Lung (tissue), 11 donors: ENCODE measurements at regions not wholly inside any gene's neighbourhood (a gene's known extent, or its start where the extent isn't known, plus 50 kb on each side); places are given as distances from the start of the nearest gene placed in this dataset.

Experiments
- ATAC-seq: fragments of 200-7000 bp; cut with Tn5 transposase; one replicate; pipeline ENCODE4 v1.9.1; 2020; ENCODE audit warnings: moderate number of reproducible peaks; ENCODE audit not compliant: insufficient read depth, low FRiP score
- DNase-seq, 3 donors: peaks; one replicate each; pipeline ENCODE4 v3.0.0-alpha.2; 2013 to 2017
- H3K27ac ChIP-seq, 2 donors: one replicate each; pipeline ENCODE4 v1.5.1; 2013; ENCODE audit warnings: mild to moderate bottlenecking in 2 of 2, moderate library complexity in 2 of 2, control low read depth in 1 of 2, inconsistent platforms in 1 of 2, low read depth in 1 of 2, low read length in 1 of 2
- H3K27me3 ChIP-seq, 3 donors: one replicate each; pipeline ENCODE4 v1.5.1; 2013; ENCODE audit warnings: low read length in 2 of 3; ENCODE audit not compliant: control insufficient read depth in 3 of 3, insufficient read depth in 3 of 3
- H3K36me3 ChIP-seq, 4 donors: one replicate each; pipeline ENCODE4 v1.5.1; 2013; ENCODE audit warnings: low read length in 4 of 4, mild to moderate bottlenecking in 1 of 4, moderate library complexity in 1 of 4; ENCODE audit not compliant: control insufficient read depth in 4 of 4, insufficient read depth in 4 of 4
- H3K4me1 ChIP-seq, 5 donors: one replicate each; pipeline ENCODE4 v1.5.1; 2013; ENCODE audit warnings: low read length in 5 of 5, mild to moderate bottlenecking in 2 of 5, moderate library complexity in 1 of 5; ENCODE audit not compliant: control insufficient read depth in 5 of 5, insufficient read depth in 5 of 5
- H3K4me3 ChIP-seq: one replicate; pipeline ENCODE4 v1.5.1; 2013; ENCODE audit warnings: mild to moderate bottlenecking, control low read depth, moderate library complexity
- H3K9ac ChIP-seq, 2 donors: one replicate each; pipeline ENCODE4 v1.5.1; 2013; ENCODE audit warnings: low read length in 2 of 2, control low read depth in 1 of 2; ENCODE audit not compliant: insufficient read depth in 1 of 2
- H3K9me3 ChIP-seq, 4 donors: one replicate each; pipeline ENCODE4 v1.5.1; 2013; ENCODE audit warnings: low read length in 3 of 4, mild to moderate bottlenecking in 1 of 4, moderate library complexity in 1 of 4; ENCODE audit not compliant: control insufficient read depth in 4 of 4, insufficient read depth in 3 of 4
- WGBS, 2 donors: extraction: QIAGEN DNeasy Blood & Tissue Kit; methylation state at CpG; one replicate each; pipeline ENCODE4 v1.1.7; 2013; 5-methylcytosine and 5-hydroxymethylcytosine counted together
- TF ChIP-seq, protein P1 (sequence below): IDR thresholded peaks from 2 replicates; pipeline ENCODE4 v1.5.1; 2012; ENCODE audit warnings: mild to moderate bottlenecking; ENCODE audit errors: control extremely low read depth, extremely low read depth
- donor health status: control.
- donor health status: control.
- donor health status: Bipolar disorder and iron deficiency.
- donor health status: healthy.
- donor health status: DM: yes; HTN: yes; CAD: no.

DNA sequence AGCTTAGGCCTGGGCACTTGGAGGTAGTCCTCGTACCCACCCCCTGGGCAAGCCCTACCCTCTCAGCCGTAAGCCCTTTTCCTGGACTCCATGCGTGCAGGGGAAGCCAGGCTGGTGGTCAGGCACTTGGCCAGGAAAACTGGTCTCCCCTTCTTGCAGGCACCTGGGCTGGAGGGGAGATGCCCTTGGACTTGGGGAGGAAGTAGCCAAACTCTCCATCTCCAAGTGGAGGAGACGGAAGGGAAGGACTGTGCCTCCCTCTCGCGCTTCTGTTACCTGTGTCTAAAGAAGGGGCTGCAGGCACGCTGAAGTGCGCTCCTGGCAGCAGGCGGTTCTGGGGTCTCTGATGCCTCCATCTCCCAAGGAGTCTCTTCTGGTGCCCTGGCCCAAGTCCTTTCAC, 283.9 kb downstream of the PBX3 start:
- 82 to 90% methylated on average over 9 of the region's 9 CpGs for WGBS, 2 donors
- TF ChIP-seq, protein P1, sequence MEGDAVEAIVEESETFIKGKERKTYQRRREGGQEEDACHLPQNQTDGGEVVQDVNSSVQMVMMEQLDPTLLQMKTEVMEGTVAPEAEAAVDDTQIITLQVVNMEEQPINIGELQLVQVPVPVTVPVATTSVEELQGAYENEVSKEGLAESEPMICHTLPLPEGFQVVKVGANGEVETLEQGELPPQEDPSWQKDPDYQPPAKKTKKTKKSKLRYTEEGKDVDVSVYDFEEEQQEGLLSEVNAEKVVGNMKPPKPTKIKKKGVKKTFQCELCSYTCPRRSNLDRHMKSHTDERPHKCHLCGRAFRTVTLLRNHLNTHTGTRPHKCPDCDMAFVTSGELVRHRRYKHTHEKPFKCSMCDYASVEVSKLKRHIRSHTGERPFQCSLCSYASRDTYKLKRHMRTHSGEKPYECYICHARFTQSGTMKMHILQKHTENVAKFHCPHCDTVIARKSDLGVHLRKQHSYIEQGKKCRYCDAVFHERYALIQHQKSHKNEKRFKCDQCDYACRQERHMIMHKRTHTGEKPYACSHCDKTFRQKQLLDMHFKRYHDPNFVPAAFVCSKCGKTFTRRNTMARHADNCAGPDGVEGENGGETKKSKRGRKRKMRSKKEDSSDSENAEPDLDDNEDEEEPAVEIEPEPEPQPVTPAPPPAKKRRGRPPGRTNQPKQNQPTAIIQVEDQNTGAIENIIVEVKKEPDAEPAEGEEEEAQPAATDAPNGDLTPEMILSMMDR = no peak

DNA sequence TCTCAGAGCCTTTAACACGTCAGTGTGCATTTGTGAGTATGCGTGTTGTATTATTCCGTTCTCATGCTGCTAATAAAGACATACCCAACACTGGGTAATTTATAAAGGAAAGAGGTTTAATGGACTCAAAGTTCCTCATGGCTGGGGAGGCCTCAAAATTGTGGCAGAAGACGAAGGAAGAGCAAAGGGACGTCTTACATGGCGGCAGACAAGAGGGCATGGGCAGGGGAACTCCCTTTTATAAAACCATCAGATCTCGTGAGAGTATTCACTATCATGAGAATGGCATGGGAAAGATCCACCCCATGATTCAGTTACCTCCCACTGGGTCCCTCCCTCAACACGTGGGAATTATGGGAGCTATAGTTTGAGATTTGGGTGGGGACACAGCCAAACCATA, 285.0 kb downstream of the PBX3 start:
- Histone ChIP-seq H3K27ac (no peak overlapping the region), H3K36me3 (no peaks in the 10 kb centered on the region), H3K9me3 (peaks cover 0 to 5% (median 0%) of the 10 kb centered on the region in 4 donors), H3K4me1 (peaks cover 0 to 6% (median 0%) of the 10 kb centered on the region in 5 donors), H3K9ac (no peak overlapping the region), H3K4me3 (no peak overlapping the region), H3K27me3 (no peaks in the 10 kb centered on the region)
- WGBS, 2 donors = 85 to 88% methylated on average over 8 of the region's 8 CpGs
- DNase-seq (no peak), ATAC-seq (no peak)
- TF ChIP-seq, protein P1 = no peak

More for the DNA sequence above, 283.9 kb downstream of the PBX3 start:
- DNase-seq (no peak), ATAC-seq (no peak)
- Histone ChIP-seq H3K4me3 (no peak overlapping the region), H3K27me3 (no peaks in the 10 kb centered on the region), H3K4me1 (peaks cover 0 to 2% (median 0%) of the 10 kb centered on the region in 5 donors), H3K36me3 (no peaks in the 10 kb centered on the region), H3K9me3 (peaks cover 0 to 5% (median 0%) of the 10 kb centered on the region in 4 donors), H3K9ac (no peak overlapping the region), H3K27ac (no peak overlapping the region)

DNA sequence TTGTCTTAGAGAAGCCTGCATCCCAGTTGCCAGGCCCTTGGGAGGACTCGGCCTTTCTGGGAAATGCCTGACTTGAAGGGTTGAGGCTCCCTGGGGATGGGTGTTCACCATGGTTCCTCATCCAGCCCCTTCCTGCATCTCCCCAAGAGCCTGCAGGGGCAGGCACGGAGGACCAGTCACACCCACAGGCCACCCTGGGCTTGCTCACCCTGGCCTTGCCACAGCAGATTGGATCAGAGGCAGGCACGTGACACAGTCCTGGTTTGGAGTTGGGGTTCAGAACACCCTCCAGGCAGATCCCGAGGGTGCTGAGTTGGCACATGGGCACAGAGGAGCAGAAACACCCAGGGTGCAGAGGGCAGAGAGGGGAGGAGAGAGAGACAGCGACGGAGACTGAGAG, 286.1 kb downstream of the PBX3 start:
- TF ChIP-seq, protein P1 = no peak
- Histone ChIP-seq H3K9me3 (peaks cover 0 to 5% (median 0%) of the 10 kb centered on the region in 4 donors), H3K27ac (no peak overlapping the region), H3K36me3 (no peaks in the 10 kb centered on the region), H3K4me3 (no peak overlapping the region), H3K27me3 (no peaks in the 10 kb centered on the region), H3K9ac (no peak overlapping the region), H3K4me1 (peaks cover 0 to 6% (median 0%) of the 10 kb centered on the region in 5 donors)
- 67 to 76% methylated on average over 6 of the region's 6 CpGs for WGBS, 2 donors
- no peak for DNase-seq
- ATAC-seq = no peak

DNA sequence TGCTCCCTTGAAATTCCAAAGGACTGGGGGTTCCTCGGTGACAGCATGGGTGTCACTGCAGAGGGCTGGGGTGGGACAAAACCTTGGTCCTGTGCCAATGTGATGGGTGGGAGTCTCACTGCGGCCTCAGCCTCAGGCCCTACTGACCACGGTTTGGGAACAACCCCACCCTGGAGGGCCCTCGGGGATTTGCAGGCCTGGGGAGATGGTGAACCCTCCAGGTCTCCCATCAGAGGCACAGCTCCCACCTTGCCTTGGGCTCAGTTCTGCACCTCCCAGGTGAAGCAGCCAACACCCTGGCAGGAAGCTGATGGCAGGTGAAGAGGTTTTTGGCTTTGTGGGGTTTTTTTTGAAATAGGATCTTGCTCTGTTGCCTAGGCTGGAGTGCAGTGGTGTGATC, 286.8 kb downstream of the PBX3 start:
- Histone ChIP-seq H3K9me3 (peaks cover 0 to 3% (median 0%) of the 10 kb centered on the region in 4 donors), H3K9ac (no peak overlapping the region), H3K36me3 (no peaks in the 10 kb centered on the region), H3K4me1 (peaks cover 0 to 6% (median 0%) of the 10 kb centered on the region in 5 donors), H3K27me3 (no peaks in the 10 kb centered on the region), H3K27ac (no peak overlapping the region), H3K4me3 (no peak overlapping the region)
- TF ChIP-seq, protein P1 = no peak
- ATAC-seq (no peak), DNase-seq (no peak)
- 78 to 86% methylated on average over 4 of the region's 4 CpGs for WGBS, 2 donors
